HEK293 (cell line): ENCODE measurements at regions not wholly inside any gene's neighbourhood (a gene's known extent, or its start where the extent isn't known, plus 50 kb on each side); places are given as distances from the start of the nearest gene placed in this dataset.

Experiments
- CTCF ChIA-PET: fragments of 350-600 bp; formaldehyde crosslinking; extraction: SDS; loops from one replicate; lab custom pipeline; 2021; ENCODE audit warnings: antibody characterized with exemption; lab: Yijun Ruan, JAX
- POLR2A ChIA-PET: fragments of 300-600 bp; formaldehyde crosslinking; extraction: SDS; loops from one replicate; lab custom pipeline; 2020; ENCODE audit warnings: antibody characterized with exemption, inconsistent platforms; lab: Yijun Ruan, JAX
- H3K27ac ChIP-seq: fragments of 200-500 bp; sonication (Bioruptor generic); 2 replicates; pipeline ENCODE4 v1.5.1; 2014; ENCODE audit warnings: low read depth, low read length, control low read depth, inconsistent platforms; ENCODE audit errors: extremely low read depth
- H3K36me3 ChIP-seq, 2 experiments: fragments of 200-500 bp in 1 of 2; sonication (Bioruptor generic) in 1 of 2; 1 replicate in 1 of 2; 2 replicates in 1 of 2; pipeline ENCODE4 v1.5.1; 2014 to 2017; ENCODE audit warnings: inconsistent platforms in 2 of 2, low read length in 2 of 2; ENCODE audit not compliant: control insufficient read depth in 2 of 2, insufficient read depth in 1 of 2
- H3K4me1 ChIP-seq: fragments of 200-500 bp; sonication (Bioruptor generic); 2 replicates; pipeline ENCODE4 v1.5.1; 2014; ENCODE audit warnings: mild to moderate bottlenecking, low read length, inconsistent platforms; ENCODE audit not compliant: control insufficient read depth, insufficient read depth
- H3K4me3 ChIP-seq: 2 replicates; pipeline ENCODE4 v1.5.1; 2011; ENCODE audit warnings: low read depth, mild to moderate bottlenecking, control low read depth, low read length, moderate library complexity
- H3K9me3 ChIP-seq: fragments of 200-500 bp; sonication (Bioruptor generic); 2 replicates; pipeline ENCODE4 v1.5.1; 2014; ENCODE audit warnings: low read depth, low read length, inconsistent platforms; ENCODE audit not compliant: control insufficient read depth, insufficient read depth
- KLF10 ChIP-seq: fragments of 450-650 bp; IDR thresholded peaks from 2 replicates; pipeline ENCODE4 v1.5.1; 2018; ENCODE audit warnings: missing biosample characterization, mild to moderate bottlenecking, missing genetic modification characterization
- KLF16 ChIP-seq: fragments of 450-650 bp; formaldehyde crosslinking; IDR thresholded peaks from 2 replicates; pipeline ENCODE4 v1.5.1; 2017; ENCODE audit warnings: missing biosample characterization, missing genetic modification characterization
- SCRT1 ChIP-seq: fragments of 450-650 bp; formaldehyde crosslinking; IDR thresholded peaks from 2 replicates; pipeline ENCODE4 v1.5.1; 2016; ENCODE audit warnings: missing biosample characterization, missing genetic modification characterization, borderline replicate concordance
- SP2 ChIP-seq: fragments of 450-650 bp; formaldehyde crosslinking; IDR thresholded peaks from 2 replicates; pipeline ENCODE4 v1.5.1; 2016; ENCODE audit warnings: missing biosample characterization, missing genetic modification characterization
- TCF7L2 ChIP-seq: IDR thresholded peaks from 2 replicates; pipeline ENCODE4 v1.6.1; 2011; ENCODE audit warnings: low read depth, mild to moderate bottlenecking, inconsistent platforms, low read length, moderate library complexity, borderline replicate concordance
- ZEB2 ChIP-seq: fragments of 450-650 bp; formaldehyde crosslinking; IDR thresholded peaks from 2 replicates; pipeline ENCODE4 v1.5.1; 2016; ENCODE audit warnings: missing biosample characterization, missing genetic modification characterization
- ZFP41 ChIP-seq: fragments of 450-650 bp; formaldehyde crosslinking; IDR thresholded peaks from 2 replicates; pipeline ENCODE4 v1.5.1; 2016; ENCODE audit warnings: missing biosample characterization, missing genetic modification characterization, borderline replicate concordance
- ZNF146 ChIP-seq: fragments of 450-650 bp; formaldehyde crosslinking; IDR thresholded peaks from 2 replicates; pipeline ENCODE4 v1.5.1; 2016; ENCODE audit warnings: missing biosample characterization, missing genetic modification characterization
- ZNF394 ChIP-seq: fragments of 450-650 bp; formaldehyde crosslinking; IDR thresholded peaks from 2 replicates; pipeline ENCODE4 v1.5.1; 2016; ENCODE audit warnings: missing biosample characterization, missing genetic modification characterization, mild to moderate bottlenecking, moderate library complexity, borderline replicate concordance
- ZNF510 ChIP-seq: fragments of 450-650 bp; formaldehyde crosslinking; IDR thresholded peaks from 2 replicates; pipeline ENCODE4 v1.5.1; 2018; ENCODE audit warnings: mild to moderate bottlenecking, missing genetic modification characterization, missing biosample characterization; ENCODE audit not compliant: insufficient replicate concordance
- ZNF529 ChIP-seq: fragments of 450-650 bp; formaldehyde crosslinking; IDR thresholded peaks from 2 replicates; pipeline ENCODE4 v1.5.1; 2017; ENCODE audit warnings: missing genetic modification characterization, missing biosample characterization; ENCODE audit not compliant: insufficient replicate concordance
- ZNF571 ChIP-seq: fragments of 450-650 bp; formaldehyde crosslinking; IDR thresholded peaks from 2 replicates; pipeline ENCODE4 v1.5.0; 2017; ENCODE audit warnings: missing biosample characterization, missing genetic modification characterization
- ZNF623 ChIP-seq: fragments of 450-650 bp; formaldehyde crosslinking; IDR thresholded peaks from 2 replicates; pipeline ENCODE4 v1.5.1; 2016; ENCODE audit warnings: missing biosample characterization, missing genetic modification characterization
- ZNF626 ChIP-seq: fragments of 450-650 bp; sonication (Bioruptor Pico); formaldehyde crosslinking; IDR thresholded peaks from 2 replicates; pipeline ENCODE4 v1.5.1; 2018; ENCODE audit warnings: missing biosample characterization, missing genetic modification characterization, inconsistent platforms
- ZNF777 ChIP-seq: fragments of 450-650 bp; formaldehyde crosslinking; IDR thresholded peaks from 2 replicates; pipeline ENCODE4 v1.5.1; 2017; ENCODE audit warnings: missing biosample characterization, missing genetic modification characterization, borderline replicate concordance
- TF ChIP-seq, protein P1 (sequence below): fragments of 450-650 bp; formaldehyde crosslinking; IDR thresholded peaks from 2 replicates; pipeline ENCODE4 v1.5.1; 2016; ENCODE audit warnings: missing biosample characterization, missing genetic modification characterization
- TF ChIP-seq, protein P2 (sequence below): fragments of 450-650 bp; formaldehyde crosslinking; IDR thresholded peaks from 2 replicates; pipeline ENCODE4 v1.5.1; 2017; ENCODE audit warnings: missing biosample characterization, missing genetic modification characterization
- TF ChIP-seq, protein P3 (sequence below): fragments of 450-650 bp; formaldehyde crosslinking; IDR thresholded peaks from 2 replicates; pipeline ENCODE4 v1.5.1; 2016; ENCODE audit warnings: missing biosample characterization, missing genetic modification characterization, borderline replicate concordance
- TF ChIP-seq, protein P4 (sequence below): fragments of 450-650 bp; formaldehyde crosslinking; IDR thresholded peaks from 2 replicates; pipeline ENCODE4 v1.5.1; 2016; ENCODE audit warnings: missing biosample characterization, missing genetic modification characterization
- TF ChIP-seq, protein P5 (sequence below): fragments of 450-650 bp; formaldehyde crosslinking; IDR thresholded peaks from 2 replicates; pipeline ENCODE4 v1.5.0; 2017; ENCODE audit warnings: missing biosample characterization, missing genetic modification characterization, borderline replicate concordance
- TF ChIP-seq, protein P6 (sequence below): fragments of 450-650 bp; formaldehyde crosslinking; IDR thresholded peaks from 2 replicates; pipeline ENCODE4 v1.5.1; 2016; ENCODE audit warnings: missing biosample characterization, missing genetic modification characterization

DNA sequence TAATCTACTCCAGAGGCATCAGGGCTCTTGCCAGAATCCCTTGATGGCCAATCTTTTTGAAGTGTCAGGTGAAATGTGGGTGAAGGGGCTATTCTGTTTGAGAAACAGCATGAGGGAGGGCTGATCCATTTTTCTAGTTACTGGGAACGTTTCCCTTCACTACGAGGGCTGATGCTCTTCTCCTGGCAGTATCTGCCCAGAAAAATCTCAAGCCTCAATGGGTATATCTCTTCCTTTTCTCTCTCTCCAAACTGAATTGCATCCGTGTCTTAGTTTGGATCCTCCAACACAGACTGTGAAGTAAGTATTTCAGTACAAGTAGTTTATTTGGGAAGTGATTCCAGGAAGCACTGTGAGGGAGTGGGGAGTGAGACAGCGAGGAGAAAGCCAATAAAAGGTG, 113.0 kb upstream of the NAV2 start:
- Histone ChIP-seq H3K4me1 (no peaks in the 10 kb centered on the region), H3K36me3 (no peaks in the 10 kb centered on the region), H3K4me3 (no peak overlapping the region), H3K9me3 (no peaks in the 10 kb centered on the region), H3K27ac (no peak overlapping the region)
- ChIA-PET CTCF (no interaction called here), POLR2A (no interaction called here)
- TF ChIP-seq ZNF623 (no peak), ZNF146 (no peak), ZNF777 (tag by site-specific recombination) (no peak), ZNF529 (tag by site-specific recombination) (no peak), ZNF510 (no peak), ZNF571 (tag by site-specific recombination) (no peak), SP2 (tag by site-specific recombination) (no peak), ZNF626 (tag by site-specific recombination) (no peak)
- TF ChIP-seq, protein P1, sequence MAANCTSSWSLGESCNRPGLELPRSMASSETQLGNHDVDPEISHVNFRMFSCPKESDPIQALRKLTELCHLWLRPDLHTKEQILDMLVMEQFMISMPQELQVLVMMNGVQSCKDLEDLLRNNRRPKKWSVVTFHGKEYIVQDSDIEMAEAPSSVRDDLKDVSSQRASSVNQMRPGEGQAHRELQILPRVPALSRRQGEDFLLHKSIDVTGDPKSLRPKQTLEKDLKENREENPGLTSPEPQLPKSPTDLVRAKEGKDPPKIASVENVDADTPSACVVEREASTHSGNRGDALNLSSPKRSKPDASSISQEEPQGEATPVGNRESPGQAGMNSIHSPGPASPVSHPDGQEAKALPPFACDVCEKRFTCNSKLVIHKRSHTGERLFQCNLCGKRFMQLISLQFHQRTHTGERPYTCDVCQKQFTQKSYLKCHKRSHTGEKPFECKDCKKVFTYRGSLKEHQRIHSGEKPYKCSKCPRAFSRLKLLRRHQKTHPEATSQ (tag by site-specific recombination) = no peak
- TF ChIP-seq, protein P2, sequence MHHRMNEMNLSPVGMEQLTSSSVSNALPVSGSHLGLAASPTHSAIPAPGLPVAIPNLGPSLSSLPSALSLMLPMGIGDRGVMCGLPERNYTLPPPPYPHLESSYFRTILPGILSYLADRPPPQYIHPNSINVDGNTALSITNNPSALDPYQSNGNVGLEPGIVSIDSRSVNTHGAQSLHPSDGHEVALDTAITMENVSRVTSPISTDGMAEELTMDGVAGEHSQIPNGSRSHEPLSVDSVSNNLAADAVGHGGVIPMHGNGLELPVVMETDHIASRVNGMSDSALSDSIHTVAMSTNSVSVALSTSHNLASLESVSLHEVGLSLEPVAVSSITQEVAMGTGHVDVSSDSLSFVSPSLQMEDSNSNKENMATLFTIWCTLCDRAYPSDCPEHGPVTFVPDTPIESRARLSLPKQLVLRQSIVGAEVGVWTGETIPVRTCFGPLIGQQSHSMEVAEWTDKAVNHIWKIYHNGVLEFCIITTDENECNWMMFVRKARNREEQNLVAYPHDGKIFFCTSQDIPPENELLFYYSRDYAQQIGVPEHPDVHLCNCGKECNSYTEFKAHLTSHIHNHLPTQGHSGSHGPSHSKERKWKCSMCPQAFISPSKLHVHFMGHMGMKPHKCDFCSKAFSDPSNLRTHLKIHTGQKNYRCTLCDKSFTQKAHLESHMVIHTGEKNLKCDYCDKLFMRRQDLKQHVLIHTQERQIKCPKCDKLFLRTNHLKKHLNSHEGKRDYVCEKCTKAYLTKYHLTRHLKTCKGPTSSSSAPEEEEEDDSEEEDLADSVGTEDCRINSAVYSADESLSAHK (tag by site-specific recombination) = no peak

DNA sequence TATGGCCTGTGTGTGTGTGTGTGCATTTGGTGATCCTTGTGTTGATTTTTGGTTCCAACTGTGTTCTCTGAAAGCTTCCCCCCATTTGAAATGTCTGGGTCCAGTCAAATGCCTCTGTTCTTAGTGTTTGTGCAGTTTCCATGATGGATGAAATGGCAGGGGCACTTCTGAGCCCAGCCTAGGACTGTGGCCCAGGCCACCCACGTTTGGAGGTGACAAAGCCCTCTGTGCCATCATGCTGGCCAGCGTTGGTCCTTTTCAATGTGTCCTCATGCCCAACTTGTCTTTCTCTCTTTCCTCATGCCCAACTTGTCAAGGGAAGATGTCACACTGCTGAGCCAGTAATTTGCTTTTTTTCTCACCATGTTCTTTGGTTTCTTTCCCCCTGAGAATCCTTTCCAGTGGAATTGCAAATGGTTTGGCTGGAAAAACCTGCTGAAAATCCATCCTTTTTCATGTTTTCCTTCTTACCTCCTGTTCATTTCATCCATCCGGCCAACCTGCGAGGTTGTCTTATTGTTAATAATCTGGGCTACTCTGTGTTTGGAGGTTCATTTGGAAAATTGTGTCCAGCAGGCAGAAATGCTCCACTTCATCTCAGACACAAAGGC, 113.7 kb upstream of the NAV2 start:
- CTCF ChIA-PET = no interaction called here
- H3K9me3 ChIP-seq = no peaks in the 10 kb centered on the region
- no peaks in the 10 kb centered on the region for H3K4me1 ChIP-seq
- POLR2A ChIA-PET = no interaction called here
- H3K36me3 ChIP-seq = no peaks in the 10 kb centered on the region
- no peak overlapping the region for H3K27ac ChIP-seq
- H3K4me3 ChIP-seq = no peak overlapping the region
- TF ChIP-seq ZEB2 (tag by site-specific recombination) (no peak), ZNF394 (no peak), TCF7L2 (no peak), KLF10 (no peak), ZFP41 (tag by site-specific recombination) (no peak), SCRT1 (tag by site-specific recombination) (no peak), KLF16 (tag by site-specific recombination) (no peak)
- TF ChIP-seq, protein P3, sequence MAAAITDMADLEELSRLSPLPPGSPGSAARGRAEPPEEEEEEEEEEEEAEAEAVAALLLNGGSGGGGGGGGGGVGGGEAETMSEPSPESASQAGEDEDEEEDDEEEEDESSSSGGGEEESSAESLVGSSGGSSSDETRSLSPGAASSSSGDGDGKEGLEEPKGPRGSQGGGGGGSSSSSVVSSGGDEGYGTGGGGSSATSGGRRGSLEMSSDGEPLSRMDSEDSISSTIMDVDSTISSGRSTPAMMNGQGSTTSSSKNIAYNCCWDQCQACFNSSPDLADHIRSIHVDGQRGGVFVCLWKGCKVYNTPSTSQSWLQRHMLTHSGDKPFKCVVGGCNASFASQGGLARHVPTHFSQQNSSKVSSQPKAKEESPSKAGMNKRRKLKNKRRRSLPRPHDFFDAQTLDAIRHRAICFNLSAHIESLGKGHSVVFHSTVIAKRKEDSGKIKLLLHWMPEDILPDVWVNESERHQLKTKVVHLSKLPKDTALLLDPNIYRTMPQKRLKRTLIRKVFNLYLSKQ (tag by site-specific recombination) = no peak
- TF ChIP-seq, protein P4, sequence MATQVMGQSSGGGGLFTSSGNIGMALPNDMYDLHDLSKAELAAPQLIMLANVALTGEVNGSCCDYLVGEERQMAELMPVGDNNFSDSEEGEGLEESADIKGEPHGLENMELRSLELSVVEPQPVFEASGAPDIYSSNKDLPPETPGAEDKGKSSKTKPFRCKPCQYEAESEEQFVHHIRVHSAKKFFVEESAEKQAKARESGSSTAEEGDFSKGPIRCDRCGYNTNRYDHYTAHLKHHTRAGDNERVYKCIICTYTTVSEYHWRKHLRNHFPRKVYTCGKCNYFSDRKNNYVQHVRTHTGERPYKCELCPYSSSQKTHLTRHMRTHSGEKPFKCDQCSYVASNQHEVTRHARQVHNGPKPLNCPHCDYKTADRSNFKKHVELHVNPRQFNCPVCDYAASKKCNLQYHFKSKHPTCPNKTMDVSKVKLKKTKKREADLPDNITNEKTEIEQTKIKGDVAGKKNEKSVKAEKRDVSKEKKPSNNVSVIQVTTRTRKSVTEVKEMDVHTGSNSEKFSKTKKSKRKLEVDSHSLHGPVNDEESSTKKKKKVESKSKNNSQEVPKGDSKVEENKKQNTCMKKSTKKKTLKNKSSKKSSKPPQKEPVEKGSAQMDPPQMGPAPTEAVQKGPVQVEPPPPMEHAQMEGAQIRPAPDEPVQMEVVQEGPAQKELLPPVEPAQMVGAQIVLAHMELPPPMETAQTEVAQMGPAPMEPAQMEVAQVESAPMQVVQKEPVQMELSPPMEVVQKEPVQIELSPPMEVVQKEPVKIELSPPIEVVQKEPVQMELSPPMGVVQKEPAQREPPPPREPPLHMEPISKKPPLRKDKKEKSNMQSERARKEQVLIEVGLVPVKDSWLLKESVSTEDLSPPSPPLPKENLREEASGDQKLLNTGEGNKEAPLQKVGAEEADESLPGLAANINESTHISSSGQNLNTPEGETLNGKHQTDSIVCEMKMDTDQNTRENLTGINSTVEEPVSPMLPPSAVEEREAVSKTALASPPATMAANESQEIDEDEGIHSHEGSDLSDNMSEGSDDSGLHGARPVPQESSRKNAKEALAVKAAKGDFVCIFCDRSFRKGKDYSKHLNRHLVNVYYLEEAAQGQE (tag by site-specific recombination) = no peak
- TF ChIP-seq, protein P5, sequence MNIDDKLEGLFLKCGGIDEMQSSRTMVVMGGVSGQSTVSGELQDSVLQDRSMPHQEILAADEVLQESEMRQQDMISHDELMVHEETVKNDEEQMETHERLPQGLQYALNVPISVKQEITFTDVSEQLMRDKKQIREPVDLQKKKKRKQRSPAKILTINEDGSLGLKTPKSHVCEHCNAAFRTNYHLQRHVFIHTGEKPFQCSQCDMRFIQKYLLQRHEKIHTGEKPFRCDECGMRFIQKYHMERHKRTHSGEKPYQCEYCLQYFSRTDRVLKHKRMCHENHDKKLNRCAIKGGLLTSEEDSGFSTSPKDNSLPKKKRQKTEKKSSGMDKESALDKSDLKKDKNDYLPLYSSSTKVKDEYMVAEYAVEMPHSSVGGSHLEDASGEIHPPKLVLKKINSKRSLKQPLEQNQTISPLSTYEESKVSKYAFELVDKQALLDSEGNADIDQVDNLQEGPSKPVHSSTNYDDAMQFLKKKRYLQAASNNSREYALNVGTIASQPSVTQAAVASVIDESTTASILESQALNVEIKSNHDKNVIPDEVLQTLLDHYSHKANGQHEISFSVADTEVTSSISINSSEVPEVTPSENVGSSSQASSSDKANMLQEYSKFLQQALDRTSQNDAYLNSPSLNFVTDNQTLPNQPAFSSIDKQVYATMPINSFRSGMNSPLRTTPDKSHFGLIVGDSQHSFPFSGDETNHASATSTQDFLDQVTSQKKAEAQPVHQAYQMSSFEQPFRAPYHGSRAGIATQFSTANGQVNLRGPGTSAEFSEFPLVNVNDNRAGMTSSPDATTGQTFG (tag by site-specific recombination) = no peak
- TF ChIP-seq, protein P6, sequence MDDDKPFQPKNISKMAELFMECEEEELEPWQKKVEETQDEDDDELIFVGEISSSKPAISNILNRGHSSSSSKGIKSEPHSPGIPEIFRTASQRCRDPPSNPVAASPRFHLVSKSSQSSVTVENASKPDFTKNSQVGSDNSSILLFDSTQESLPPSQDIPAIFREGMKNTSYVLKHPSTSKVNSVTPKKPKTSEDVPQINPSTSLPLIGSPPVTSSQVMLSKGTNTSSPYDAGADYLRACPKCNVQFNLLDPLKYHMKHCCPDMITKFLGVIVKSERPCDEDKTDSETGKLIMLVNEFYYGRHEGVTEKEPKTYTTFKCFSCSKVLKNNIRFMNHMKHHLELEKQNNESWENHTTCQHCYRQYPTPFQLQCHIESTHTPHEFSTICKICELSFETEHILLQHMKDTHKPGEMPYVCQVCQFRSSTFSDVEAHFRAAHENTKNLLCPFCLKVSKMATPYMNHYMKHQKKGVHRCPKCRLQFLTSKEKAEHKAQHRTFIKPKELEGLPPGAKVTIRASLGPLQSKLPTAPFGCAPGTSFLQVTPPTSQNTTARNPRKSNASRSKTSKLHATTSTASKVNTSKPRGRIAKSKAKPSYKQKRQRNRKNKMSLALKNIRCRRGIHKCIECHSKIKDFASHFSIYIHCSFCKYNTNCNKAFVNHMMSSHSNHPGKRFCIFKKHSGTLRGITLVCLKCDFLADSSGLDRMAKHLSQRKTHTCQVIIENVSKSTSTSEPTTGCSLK (tag by site-specific recombination) = no peak
